SU-DHL-6 (cell line): ENCODE measurements at regions not wholly inside any gene's neighbourhood (a gene's known extent, or its start where the extent isn't known, plus 50 kb on each side); places are given as distances from the start of the nearest gene placed in this dataset.
"Not testable (repeated sequence)": the region's sequence is repeated elsewhere in the genome, so short reads cannot be mapped to it uniquely, and the experiment has no call there.

Source experiments
- H2AFZ ChIP-seq: fragments of 200-600 bp; sonication (generic); 2 replicates; pipeline ENCODE4 v1.6.1; 2014; ENCODE audit warnings: low read depth, mild to moderate bottlenecking, moderate library complexity, mixed read lengths, antibody characterized with exemption, low read length; ENCODE audit not compliant: severe bottlenecking
- H3F3A ChIP-seq: fragments of 200-600 bp; shearing (Covaris generic); 2 replicates; pipeline ENCODE4 v1.6.0; 2016; ENCODE audit warnings: antibody characterized with exemption, mild to moderate bottlenecking; ENCODE audit not compliant: insufficient read depth
- H3K27ac ChIP-seq: fragments of 200-600 bp; sonication (generic); 2 replicates; pipeline ENCODE4 v1.5.1; 2016; ENCODE audit warnings: low read depth, mild to moderate bottlenecking, low read length, moderate library complexity, mixed read lengths
- H3K27me3 ChIP-seq: fragments of 200-600 bp; sonication (generic), shearing (Covaris generic); 2 replicates; pipeline ENCODE4 v1.6.0; 2014; ENCODE audit warnings: mild to moderate bottlenecking, low read length
- H3K36me3 ChIP-seq: fragments of 200-600 bp; sonication (generic); 2 replicates; pipeline ENCODE4 v1.6.1; 2014; ENCODE audit warnings: mild to moderate bottlenecking, low read length, mixed read lengths
- H3K4me2 ChIP-seq: fragments of 300-600, 200-600 bp; shearing (Covaris generic), sonication (generic); 2 replicates; pipeline ENCODE4 v1.6.0; 2014; ENCODE audit warnings: low read length, low read depth, mild to moderate bottlenecking; ENCODE audit not compliant: poor library complexity, severe bottlenecking
- H3K4me3 ChIP-seq: fragments of 200-600 bp; sonication (generic); 2 replicates; pipeline ENCODE4 v1.5.1; 2014; ENCODE audit warnings: antibody characterized with exemption, low read length, mild to moderate bottlenecking, mixed read lengths; ENCODE audit not compliant: insufficient read depth, poor library complexity, severe bottlenecking
- H3K79me2 ChIP-seq: fragments of 200-600 bp; sonication (generic); 2 replicates; pipeline ENCODE4 v1.6.1; 2014; ENCODE audit warnings: mild to moderate bottlenecking, low read length, moderate library complexity; ENCODE audit not compliant: insufficient read depth
- H3K9ac ChIP-seq: fragments of 200-600 bp; sonication (generic); 2 replicates; pipeline ENCODE4 v1.7.0; 2014; ENCODE audit warnings: mild to moderate bottlenecking, low read length
- H3K9me2 ChIP-seq: fragments of 200-600 bp; sonication (generic); replicated peaks from 2 replicates; pipeline ENCODE4 v1.6.1; 2014; ENCODE audit warnings: low read length; ENCODE audit not compliant: insufficient read depth
- H3K9me3 ChIP-seq: fragments of 200-600 bp; sonication (generic); 2 replicates; pipeline ENCODE4 v1.6.1; 2014; ENCODE audit warnings: low read length, mixed read lengths; ENCODE audit not compliant: insufficient read depth
- H4K20me1 ChIP-seq: fragments of 200-600 bp; sonication (generic); 2 replicates; pipeline ENCODE4 v1.6.1; 2014; ENCODE audit warnings: low read depth, mild to moderate bottlenecking, antibody characterized with exemption, low read length, moderate library complexity, mixed read lengths
- EZH2phosphoT487 ChIP-seq: fragments of 200-600 bp; sonication (generic), shearing (Covaris generic); conservative IDR thresholded peaks from 2 replicates; pipeline ENCODE4 v1.6.1; 2018; ENCODE audit warnings: mild to moderate bottlenecking, antibody characterized with exemption, low read length, moderate library complexity, mixed read lengths
- TF ChIP-seq, protein P1 (sequence below): fragments of 200-600 bp; sonication (generic); IDR thresholded peaks from one replicate; pipeline ENCODE4 v1.5.1; 2017; ENCODE audit warnings: antibody characterized with exemption, mild to moderate bottlenecking, low read length, moderate library complexity; ENCODE audit not compliant: insufficient read depth, poor library complexity, severe bottlenecking

GRCh38 chr17:20823905-20824304 lies 218.9 kb downstream of the USP22 start:
- no peaks in the 10 kb centered on the region for H3K9me2 ChIP-seq
- H3K27ac ChIP-seq = no peak overlapping the region

GRCh38 chr17:20825539-20825938 lies 217.3 kb downstream of the USP22 start:
- no peak overlapping the region for H3K27ac ChIP-seq
- H3K9me3 ChIP-seq = no peaks in the 10 kb centered on the region
- no peaks in the 10 kb centered on the region for H3K36me3 ChIP-seq
- H3K27me3 ChIP-seq = no peaks in the 10 kb centered on the region
- no peak overlapping the region for H3K4me2 ChIP-seq
- H3K9me2 ChIP-seq = no peaks in the 10 kb centered on the region
- H3K4me3 ChIP-seq = no peak overlapping the region
- H3K9ac ChIP-seq = no peak overlapping the region
- no peak for TF ChIP-seq EZH2phosphoT487
- TF ChIP-seq, protein P1, sequence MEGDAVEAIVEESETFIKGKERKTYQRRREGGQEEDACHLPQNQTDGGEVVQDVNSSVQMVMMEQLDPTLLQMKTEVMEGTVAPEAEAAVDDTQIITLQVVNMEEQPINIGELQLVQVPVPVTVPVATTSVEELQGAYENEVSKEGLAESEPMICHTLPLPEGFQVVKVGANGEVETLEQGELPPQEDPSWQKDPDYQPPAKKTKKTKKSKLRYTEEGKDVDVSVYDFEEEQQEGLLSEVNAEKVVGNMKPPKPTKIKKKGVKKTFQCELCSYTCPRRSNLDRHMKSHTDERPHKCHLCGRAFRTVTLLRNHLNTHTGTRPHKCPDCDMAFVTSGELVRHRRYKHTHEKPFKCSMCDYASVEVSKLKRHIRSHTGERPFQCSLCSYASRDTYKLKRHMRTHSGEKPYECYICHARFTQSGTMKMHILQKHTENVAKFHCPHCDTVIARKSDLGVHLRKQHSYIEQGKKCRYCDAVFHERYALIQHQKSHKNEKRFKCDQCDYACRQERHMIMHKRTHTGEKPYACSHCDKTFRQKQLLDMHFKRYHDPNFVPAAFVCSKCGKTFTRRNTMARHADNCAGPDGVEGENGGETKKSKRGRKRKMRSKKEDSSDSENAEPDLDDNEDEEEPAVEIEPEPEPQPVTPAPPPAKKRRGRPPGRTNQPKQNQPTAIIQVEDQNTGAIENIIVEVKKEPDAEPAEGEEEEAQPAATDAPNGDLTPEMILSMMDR = no peak
- no peaks in the 10 kb centered on the region for H3F3A ChIP-seq
- no peak overlapping the region for H2AFZ ChIP-seq
- H3K79me2 ChIP-seq = no peaks in the 10 kb centered on the region
- H4K20me1 ChIP-seq = no peaks in the 10 kb centered on the region

More at GRCh38 chr17:20823905-20824304, 218.9 kb downstream of the USP22 start:
- Histone ChIP-seq H3K9me3 (no peaks in the 10 kb centered on the region), H3K36me3 (no peaks in the 10 kb centered on the region), H4K20me1 (no peaks in the 10 kb centered on the region), H3K27me3 (no peaks in the 10 kb centered on the region), H3K9ac (no peak overlapping the region), H3K79me2 (no peaks in the 10 kb centered on the region), H3K4me3 (no peak overlapping the region), H3F3A (no peaks in the 10 kb centered on the region), H2AFZ (no peak overlapping the region), H3K4me2 (no peak overlapping the region)
- TF ChIP-seq, protein P1 = no peak
- TF ChIP-seq EZH2phosphoT487 = no peak

DNA sequence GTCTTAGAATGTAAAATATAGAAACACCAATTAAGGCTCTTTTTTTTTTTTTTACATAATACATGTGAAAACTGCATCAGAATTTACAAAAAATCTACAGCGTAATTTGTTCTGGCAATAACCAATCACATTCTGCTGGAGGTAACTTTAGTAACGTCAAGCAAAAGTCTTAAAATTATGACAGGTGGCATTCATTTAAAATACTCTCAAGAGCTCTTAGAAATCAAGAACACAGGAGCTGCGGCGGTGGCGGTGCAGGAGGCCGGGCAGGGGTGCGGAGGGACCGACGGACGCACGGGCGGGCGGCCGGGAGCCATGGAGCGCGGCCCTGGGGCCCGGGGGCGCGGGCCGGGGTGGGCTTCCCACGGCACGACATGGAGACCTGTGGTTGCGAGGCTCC lies 202.4 kb downstream of the USP22 start:
- H3K9ac ChIP-seq, H4K20me1 ChIP-seq, H3F3A ChIP-seq, H3K9me3 ChIP-seq, H3K27me3 ChIP-seq, H3K27ac ChIP-seq, H3K9me2 ChIP-seq, H3K4me2 ChIP-seq, H3K79me2 ChIP-seq, H3K36me3 ChIP-seq, H3K4me3 ChIP-seq, H2AFZ ChIP-seq: not testable (repeated sequence)

GRCh38 chr17:20840987-20841865 lies 201.6 kb downstream of the USP22 start:
- not testable (repeated sequence) for H3K9me3 ChIP-seq, H3K9me2 ChIP-seq, H3K36me3 ChIP-seq, H3K9ac ChIP-seq, H3K27ac ChIP-seq, H4K20me1 ChIP-seq, H2AFZ ChIP-seq, H3K4me2 ChIP-seq, H3K27me3 ChIP-seq, H3K4me3 ChIP-seq, H3K79me2 ChIP-seq, H3F3A ChIP-seq

GRCh38 chr17:20842012-20842411 lies 200.8 kb downstream of the USP22 start:
- not testable (repeated sequence) for H3K4me3 ChIP-seq, H4K20me1 ChIP-seq, H3K36me3 ChIP-seq, H3K4me2 ChIP-seq, H2AFZ ChIP-seq, H3F3A ChIP-seq, H3K79me2 ChIP-seq, H3K27ac ChIP-seq, H3K9ac ChIP-seq, H3K27me3 ChIP-seq, H3K9me2 ChIP-seq, H3K9me3 ChIP-seq

- H3K9me3 ChIP-seq, H3K4me2 ChIP-seq, H3F3A ChIP-seq, H3K36me3 ChIP-seq, H2AFZ ChIP-seq, H3K9ac ChIP-seq, H4K20me1 ChIP-seq, H3K4me3 ChIP-seq, H3K27me3 ChIP-seq, H3K9me2 ChIP-seq, H3K27ac ChIP-seq, H3K79me2 ChIP-seq: not testable (repeated sequence)
Observed at GRCh38 chr17:20843261-20843660, 199.6 kb downstream of the USP22 start.
